ENCODE measurements at regions not wholly inside any gene's neighbourhood (a gene's known extent, or its start where the extent isn't known, plus 50 kb on each side); places are given as distances from the start of the nearest gene placed in this dataset.
"Not testable (repeated sequence)": the region's sequence is repeated elsewhere in the genome, so short reads cannot be mapped to it uniquely, and the experiment has no call there.

DNA sequence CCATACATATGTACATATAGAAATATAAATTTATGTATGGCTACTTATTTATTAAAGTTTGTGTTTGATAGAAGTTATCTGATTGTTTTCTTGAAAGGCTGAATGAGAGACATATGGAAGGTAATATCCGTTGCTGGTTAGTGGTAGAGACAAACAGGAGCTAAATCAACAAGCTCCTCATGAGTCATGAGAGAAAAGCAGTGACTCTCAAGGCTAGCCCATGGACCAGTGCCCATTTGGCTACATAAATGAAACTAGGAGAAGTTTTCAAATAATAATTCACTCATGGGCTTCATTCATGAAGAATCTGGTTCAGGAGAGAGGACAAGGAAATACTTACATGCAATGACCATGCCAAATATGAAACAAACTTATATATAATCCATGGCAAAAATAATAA, 504.5 kb upstream of the ITGA1 start:
- no peak overlapping the region for H3K4me3 ChIP-seq (ENCODE audit: low read depth, low read length)

DNA sequence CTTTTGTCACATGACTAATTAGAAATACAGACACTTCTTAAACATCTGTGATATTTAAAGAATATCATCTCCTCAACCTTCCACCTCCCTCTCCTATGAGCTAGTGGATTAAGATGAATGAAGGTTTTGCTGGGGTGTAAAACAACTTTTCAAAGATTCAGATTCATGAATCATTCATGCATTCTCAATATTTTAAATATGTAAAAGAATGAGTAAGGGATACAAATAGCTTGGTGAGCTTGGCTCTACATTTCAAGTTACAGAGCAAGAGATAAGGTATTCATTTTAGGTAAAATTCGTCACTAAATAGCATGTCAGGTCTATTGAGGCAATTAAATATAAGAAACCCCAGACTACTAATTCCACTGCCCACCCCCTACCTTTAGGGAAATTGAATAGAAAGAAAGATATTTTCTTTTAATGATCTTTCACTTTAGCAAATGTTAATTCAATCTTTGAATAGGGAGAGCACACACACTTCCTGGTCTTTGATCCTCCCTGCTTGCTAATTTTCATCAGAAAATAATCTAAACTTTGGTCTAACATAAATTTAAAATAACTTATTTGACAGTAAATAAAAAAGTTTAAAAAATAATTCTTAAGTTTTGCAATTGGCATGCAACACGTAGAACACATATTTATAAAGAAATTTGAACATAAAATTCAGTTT, 486.9 kb upstream of the ITGA1 start:
- TF ChIP-seq, protein P1, sequence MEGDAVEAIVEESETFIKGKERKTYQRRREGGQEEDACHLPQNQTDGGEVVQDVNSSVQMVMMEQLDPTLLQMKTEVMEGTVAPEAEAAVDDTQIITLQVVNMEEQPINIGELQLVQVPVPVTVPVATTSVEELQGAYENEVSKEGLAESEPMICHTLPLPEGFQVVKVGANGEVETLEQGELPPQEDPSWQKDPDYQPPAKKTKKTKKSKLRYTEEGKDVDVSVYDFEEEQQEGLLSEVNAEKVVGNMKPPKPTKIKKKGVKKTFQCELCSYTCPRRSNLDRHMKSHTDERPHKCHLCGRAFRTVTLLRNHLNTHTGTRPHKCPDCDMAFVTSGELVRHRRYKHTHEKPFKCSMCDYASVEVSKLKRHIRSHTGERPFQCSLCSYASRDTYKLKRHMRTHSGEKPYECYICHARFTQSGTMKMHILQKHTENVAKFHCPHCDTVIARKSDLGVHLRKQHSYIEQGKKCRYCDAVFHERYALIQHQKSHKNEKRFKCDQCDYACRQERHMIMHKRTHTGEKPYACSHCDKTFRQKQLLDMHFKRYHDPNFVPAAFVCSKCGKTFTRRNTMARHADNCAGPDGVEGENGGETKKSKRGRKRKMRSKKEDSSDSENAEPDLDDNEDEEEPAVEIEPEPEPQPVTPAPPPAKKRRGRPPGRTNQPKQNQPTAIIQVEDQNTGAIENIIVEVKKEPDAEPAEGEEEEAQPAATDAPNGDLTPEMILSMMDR (IDR thresholded peaks at IDR 0.05; ENCODE audit: low read depth, low read length): no peak

More for the DNA sequence above, 504.5 kb upstream of the ITGA1 start:
- TF ChIP-seq, protein P1 (IDR thresholded peaks at IDR 0.05; ENCODE audit: low read depth, low read length): no peak

DNA sequence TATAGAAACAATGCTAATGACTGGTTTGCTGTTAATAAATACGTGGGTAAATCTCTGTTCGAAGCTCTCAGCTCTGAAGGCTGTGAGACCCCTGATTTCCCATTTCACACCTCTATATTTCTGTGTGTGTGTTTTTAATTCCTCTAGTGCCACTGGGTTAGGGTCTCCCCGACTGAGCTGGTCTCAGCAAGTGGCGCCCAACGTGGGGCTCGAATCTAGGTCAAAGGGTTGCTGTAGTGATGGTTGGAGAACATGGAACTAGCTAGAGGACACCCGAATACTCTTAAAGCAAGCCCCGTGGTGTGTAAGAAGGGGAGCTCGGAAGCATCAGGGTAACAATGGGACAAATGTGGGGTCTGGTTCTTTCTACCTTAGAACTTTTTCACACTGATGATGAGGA, 482.9 kb upstream of the ITGA1 start:
- not testable (repeated sequence) for H3K4me3 ChIP-seq (ENCODE audit: low read depth, low read length)

More for the DNA sequence above, 486.9 kb upstream of the ITGA1 start:
- H3K4me3 ChIP-seq (ENCODE audit: low read depth, low read length): no peak overlapping the region

DNA sequence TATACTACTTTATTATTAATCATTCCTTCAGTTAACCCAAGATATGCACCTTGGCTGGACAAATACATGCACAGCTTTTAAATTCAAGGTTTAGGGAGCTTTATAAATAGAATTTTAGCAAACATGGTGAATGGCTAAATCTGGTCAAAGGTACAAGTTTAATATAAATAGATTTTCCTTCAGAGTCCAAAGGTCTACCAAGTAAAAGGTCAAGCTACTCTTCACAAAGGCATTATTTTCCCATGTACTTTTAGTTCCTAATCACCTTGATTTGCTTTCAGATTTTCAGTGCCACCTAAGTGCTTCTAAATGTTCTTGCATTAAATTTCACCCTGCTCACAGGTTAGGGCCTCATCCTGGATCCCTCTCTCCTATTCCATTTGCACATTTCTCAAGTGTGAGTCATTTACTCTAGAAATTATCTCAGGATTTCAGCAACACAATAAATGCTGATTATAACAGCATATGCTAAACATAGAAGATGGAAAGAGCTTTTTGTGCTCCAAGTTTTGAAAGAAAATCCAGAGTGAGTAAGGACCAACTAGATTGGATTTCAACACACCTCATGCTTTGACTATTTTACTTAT, 459.4 kb upstream of the ITGA1 start:
- TF ChIP-seq, protein P1 (IDR thresholded peaks at IDR 0.05; ENCODE audit: low read depth, low read length): no peak
- no peak overlapping the region for H3K4me3 ChIP-seq (ENCODE audit: low read depth, low read length)

DNA sequence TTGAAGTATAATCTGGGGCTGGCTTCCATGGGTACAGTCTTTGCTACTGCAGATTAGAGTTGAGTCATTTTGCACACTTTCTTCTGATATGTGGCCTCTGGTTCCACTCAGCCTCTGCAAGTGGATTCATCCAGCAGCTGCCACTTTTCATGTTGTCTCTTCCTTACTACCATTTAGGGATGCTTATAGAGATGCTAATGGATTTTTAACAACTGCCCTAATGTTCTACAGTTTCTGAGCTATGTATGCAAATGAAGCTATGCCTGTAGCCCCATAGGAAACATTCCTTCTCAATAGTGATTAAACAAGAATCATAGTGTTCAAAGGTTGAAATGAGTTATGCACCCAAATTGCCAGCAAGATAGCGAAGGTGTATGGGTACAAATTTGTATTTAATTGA, 456.0 kb upstream of the ITGA1 start:
- no peak overlapping the region for H3K4me3 ChIP-seq (ENCODE audit: low read depth, low read length)
- TF ChIP-seq, protein P1 (IDR thresholded peaks at IDR 0.05; ENCODE audit: low read depth, low read length): no peak

DNA sequence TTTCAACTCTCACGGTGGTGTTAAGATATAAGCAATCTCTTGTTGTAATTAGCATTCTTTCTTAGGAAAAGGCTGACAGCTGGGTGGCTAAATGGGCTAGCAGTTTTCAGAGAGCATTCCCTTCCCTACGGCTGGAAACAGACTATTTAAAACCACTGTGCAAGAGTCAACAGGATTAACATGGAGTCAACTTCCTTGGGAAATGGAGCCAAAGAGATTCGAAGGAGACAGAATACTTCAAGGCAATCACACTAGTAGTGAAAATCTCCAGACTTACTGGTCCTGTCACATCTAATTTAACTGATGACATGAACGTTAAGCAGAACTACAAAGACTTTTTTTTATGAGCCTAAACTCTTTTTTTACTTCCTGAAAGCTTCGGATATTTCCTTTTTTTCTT, 453.3 kb upstream of the ITGA1 start:
- H3K4me3 ChIP-seq (ENCODE audit: low read depth, low read length): no peak overlapping the region
- TF ChIP-seq, protein P1 (IDR thresholded peaks at IDR 0.05; ENCODE audit: low read depth, low read length): no peak

DNA sequence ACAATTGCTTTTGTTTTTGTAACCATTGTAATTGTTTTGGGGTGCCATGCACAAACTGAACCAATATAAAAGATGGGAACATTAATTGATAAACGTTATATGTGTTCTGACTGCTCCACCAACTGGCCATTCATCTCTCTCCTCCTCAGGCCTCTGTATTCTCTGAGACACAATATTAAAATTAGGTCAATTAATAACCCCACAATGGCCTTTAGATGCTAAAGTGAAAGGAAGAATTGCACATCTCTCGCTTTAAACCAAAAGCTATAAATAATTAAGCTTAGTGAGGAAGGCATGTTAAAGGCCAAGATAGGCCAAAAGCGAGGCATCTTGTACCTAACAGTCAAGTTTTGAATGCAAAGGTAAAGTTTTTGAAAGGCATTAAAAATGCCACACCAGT, 448.4 kb upstream of the ITGA1 start:
- TF ChIP-seq, protein P1 (IDR thresholded peaks at IDR 0.05; ENCODE audit: low read depth, low read length): no peak
- no peak overlapping the region for H3K4me3 ChIP-seq (ENCODE audit: low read depth, low read length)

DNA sequence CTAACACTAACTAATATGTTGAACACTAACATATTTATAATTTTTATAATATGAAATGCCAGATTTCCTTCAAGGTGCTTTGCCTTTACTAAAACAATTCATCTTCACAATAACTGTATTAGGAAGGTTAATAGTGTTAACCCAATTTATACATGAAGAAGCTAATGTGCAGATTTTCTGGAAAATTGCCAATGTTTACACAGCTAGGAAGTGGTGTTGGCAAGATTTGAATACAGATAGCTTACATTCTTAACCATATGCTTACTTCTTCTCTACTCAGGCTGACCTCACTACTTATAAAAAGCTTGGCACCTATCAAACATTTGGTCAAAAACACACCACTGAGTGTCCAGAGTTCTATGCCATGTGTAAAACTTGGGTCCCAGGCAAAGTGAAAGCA, 445.4 kb upstream of the ITGA1 start:
- H3K4me3 ChIP-seq (ENCODE audit: low read depth, low read length): no peak overlapping the region
- TF ChIP-seq, protein P1 (IDR thresholded peaks at IDR 0.05; ENCODE audit: low read depth, low read length): no peak

Data from WI38 (cell line).